Medulla oblongata (tissue), 1 donor: ENCODE measurements at regions not wholly inside any gene's neighbourhood (a gene's known extent, or its start where the extent isn't known, plus 50 kb on each side); places are given as distances from the start of the nearest gene placed in this dataset.
"Not testable (repeated sequence)": the region's sequence is repeated elsewhere in the genome, so short reads cannot be mapped to it uniquely, and the experiment has no call there.

Experiments
- DNase-seq: peaks from one replicate; pipeline ENCODE4 v3.0.0-alpha.2; 2015; ENCODE audit errors: extremely low spot score

DNA sequence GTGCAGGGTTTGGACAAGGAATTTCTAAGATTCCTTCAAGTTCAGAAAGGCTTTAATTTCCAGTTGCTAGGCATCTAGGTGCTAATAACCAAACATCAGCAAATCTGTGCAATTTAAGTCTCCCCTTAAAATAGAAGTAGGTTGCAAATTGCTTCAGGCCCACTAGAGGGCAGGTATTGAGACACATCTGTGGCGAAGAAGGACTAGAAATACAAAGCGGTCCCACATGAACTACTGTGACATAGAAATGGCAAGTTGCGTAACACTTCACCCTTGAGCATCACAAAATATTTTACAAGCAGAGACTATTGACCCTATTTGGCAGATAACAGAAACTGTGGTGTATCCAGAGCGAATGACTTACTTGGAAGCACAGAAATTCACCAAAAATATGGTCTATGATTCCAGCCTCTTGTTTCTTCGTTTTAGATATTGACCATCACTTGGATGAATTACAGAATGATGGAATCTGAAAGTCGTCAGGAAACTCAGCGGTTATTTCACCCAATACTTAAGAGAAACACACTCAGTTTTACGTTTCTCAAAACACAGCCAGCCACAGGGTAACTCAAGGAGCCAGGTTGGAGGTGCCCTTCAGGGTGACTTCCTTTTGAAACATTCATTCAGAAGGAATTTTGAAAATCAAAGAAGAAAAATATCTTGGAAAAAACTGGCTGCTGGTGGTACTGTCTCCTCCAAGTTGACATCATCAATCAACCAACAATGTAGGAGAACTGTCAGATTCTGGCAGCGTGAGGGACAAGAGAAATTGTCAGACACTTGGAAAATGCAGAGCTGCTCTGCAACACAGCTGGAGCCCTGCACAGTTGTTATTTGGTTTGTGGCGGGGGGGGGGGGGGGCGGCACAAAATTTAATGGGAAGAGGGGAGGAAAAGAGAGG lies 256.3 kb upstream of the MINDY3 start:
- peak; percentile 13 for DNase-seq

DNA sequence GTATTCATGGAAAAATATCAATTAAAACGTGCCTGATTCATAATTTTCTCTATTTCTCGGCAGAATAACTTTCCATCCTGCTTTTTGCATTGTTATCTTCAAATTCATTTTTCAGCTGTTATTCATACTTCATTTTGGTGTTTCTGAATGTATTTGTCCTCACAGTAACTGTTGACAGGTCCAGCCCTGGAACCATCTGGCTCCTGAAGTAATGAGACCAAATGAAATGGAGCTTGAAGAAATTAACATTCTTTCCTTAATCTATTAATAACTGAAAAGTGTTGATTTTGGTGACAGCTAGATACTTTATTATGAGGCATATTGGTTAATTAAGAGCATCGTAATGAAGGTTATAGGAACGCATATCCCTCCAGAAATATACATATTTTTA lies 257.0 kb upstream of the MINDY3 start:
- DNase-seq, result no peak

DNA sequence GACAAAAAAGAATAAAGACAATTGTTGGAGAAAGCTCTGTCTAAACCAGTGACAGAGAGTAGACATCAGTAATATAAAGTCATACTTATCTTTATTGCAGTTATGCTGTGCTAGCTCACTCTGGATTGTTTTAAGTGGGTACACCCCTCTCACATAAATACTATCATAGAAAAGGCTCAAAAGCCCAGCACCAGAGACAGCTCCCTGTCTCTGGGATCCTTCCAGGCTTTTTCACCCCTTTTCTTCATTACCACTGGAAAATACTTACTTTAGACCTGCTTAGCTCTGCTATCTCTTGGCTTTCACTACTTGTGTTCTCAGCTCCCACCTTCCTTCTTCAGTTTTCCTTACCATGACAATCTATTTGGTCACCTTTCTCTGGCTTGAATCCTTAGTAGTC lies 259.1 kb upstream of the MINDY3 start:
- DNase-seq, result no peak

GRCh38 chr10:16120563-16120962 lies 260.3 kb upstream of the MINDY3 start:
- no peak for DNase-seq

DNA sequence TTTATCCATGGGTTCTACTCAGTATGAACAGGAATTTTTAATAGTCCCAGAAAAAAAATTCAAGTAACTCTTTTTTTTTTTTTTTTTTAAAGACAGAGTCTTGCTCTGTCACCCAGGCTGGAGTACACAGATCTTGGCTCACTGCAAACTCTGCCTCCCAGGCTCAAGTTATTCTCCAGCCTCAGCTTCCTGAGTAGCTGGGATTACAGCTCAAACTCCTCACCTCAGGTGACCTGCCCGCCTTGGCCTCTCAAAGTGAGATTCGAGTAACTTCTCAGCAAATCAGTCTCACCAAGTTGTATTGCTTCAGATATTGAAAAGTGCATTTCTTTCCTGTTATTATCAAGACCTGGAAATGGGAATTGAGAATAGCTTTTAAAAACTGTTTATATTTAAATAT lies 281.2 kb upstream of the MINDY3 start:
- DNase-seq, result no peak

GRCh38 chr10:16146993-16147392 lies 286.7 kb upstream of the MINDY3 start:
- DNase-seq, result no peak

- DNase-seq, result no peak
These were observed 281.0 kb upstream of the PTER start for GRCh38 chr10:16155834-16156233.

DNA sequence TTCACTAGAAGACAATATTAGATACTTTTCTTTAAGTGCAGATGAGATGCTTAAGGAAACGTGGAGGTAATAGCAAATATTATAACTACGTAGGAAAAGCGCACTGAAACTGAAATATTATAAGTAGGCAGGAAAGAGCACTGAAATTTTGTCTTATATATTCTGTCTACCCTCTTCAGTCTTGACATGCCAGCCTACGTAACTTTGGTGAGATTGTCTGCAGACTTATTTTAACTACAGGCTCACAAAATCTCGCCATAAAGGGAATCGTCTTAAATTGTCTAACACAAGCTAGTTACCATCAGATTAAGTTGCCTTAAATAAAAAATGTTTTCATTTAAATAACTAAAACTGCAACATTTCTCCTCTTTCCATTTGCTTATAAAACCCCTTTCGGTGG lies 280.1 kb upstream of the PTER start:
- no peak for DNase-seq

- DNase-seq, result not testable (repeated sequence)
These were observed 271.7 kb upstream of the PTER start for GRCh38 chr10:16165067-16165466.

DNA sequence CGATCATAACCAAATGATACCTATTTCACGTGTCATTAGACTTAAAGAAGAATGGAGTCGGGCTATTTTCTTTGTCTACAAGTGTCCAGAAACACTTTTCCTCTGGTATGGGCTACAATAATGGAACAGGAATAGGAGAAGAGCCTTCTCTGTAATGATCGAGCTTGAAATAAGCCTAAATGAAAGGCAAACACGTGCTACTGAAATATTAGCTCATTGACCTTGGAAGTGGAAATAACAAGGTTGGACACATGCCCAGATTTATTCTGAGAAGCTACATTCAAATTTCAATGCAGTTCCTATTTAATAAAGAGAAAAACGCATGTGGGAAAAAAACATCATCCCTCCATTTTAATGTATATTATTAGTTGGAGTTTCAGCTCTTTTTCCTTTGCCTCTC lies 254.7 kb upstream of the PTER start:
- DNase-seq, result no peak

DNA sequence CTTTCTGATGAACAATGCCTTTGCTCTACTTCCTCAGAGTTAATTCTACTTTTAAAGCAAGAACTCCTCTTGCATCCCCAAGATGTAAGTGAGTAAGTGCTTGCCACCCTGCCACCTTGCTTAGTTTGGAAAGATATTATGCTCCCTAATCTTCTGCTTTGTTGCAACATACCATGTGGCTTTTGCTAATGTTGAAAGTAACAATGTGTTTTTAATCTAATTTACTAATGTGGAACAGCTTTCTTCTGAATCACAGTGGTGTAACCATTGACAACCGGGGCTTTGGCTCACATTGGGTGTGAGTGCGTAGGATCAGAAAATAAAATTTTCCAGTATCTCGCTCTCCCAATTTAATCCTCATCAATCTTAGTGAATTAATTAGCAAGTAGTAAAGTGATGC lies 254.1 kb upstream of the PTER start:
- no peak for DNase-seq

DNA sequence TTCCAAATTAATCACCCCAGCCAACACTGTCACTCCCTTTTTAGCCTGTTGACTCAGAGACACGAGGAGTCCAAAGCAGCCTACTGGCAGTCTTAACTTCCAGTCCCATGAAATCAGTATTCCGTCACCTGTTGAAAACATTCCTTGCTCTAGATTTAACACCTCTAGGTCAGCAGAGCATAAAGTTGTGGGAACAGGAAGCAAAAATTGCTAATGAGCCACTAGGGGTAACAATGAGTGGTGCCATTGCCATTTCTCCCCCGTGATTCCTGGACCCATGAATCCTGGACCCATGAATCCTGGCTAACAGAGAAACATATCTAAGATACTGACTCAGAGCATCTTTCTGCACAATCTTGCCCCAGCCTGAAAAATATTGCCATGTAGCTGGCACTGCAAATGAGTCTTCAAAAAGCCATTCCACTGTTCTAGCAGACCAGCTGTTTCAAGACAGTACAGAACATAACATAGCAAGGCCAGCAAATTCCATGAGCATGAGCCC lies 252.7 kb upstream of the PTER start:
- DNase-seq, result no peak

DNA sequence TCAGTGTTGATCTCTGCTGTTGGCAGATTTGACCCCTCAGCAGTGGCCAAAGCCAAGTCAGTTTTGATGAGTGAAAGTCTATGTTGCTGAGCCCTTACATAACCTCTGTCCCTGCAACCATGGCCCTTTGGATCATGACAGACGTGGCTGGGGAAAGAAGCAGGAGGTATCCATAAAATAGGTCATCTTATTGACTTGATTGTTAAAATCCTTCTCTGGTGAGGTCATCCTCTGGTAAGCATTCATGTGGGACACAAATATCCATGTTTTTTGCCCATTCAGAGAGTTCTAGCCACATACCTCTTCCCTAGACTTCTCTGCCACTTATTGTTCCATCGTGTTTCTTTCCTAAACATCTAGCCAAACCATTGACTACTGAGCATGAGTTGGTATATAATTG lies 251.9 kb upstream of the PTER start:
- DNase-seq, result no peak

- no peak for DNase-seq
These were observed 250.2 kb upstream of the PTER start for GRCh38 chr10:16186564-16186963.

DNA sequence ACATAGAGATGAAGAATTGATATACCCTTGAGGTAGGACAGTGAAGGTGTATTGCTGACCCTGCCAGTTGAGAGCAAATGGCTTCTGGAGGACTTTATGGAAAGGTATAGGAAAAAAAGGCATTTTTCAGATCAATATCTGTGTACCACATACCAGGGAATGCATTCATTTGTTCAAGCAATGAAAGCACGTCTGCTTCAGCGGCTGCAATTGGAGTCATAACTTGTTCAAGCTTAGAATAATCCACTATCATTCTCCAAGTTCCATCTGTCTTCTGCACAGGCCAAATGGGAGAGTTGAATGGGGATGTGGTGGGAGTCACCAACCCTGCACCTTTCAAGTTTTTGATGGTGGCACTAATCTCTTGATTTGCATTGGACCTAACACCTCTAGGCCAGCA lies 249.6 kb upstream of the PTER start:
- DNase-seq, result no peak

GRCh38 chr10:16192337-16192736 lies 244.5 kb upstream of the PTER start:
- no peak for DNase-seq

GRCh38 chr10:16193241-16193640 lies 243.6 kb upstream of the PTER start:
- DNase-seq, result no peak

GRCh38 chr10:16195178-16195769 lies 241.5 kb upstream of the PTER start:
- no peak for DNase-seq

- DNase-seq, result no peak
These were observed 240.9 kb upstream of the PTER start for GRCh38 chr10:16195894-16196293.

GRCh38 chr10:16199216-16199615 lies 237.6 kb upstream of the PTER start:
- DNase-seq, result no peak

GRCh38 chr10:16223618-16224017 lies 213.2 kb upstream of the PTER start:
- DNase-seq, result not testable (repeated sequence)

DNA sequence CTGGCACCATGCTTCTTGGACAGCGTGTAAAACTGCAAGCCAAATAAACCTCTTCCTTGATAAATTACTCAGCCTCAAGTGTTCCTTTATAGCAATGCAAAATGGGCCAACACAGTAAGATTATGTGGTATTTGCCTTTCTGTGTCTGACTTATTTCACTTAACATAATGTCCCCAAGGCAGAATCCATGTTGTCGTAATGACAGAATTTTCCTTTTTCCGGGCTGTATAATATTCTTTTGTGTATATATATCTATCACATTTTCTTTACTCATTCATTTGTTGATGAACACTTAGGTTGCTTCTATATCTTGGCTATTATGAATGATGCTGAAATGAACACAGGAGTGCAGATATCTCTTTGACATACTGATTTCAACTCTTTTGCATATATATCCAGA lies 209.1 kb upstream of the PTER start:
- no peak for DNase-seq

- DNase-seq, result no peak
These were observed 205.6 kb upstream of the PTER start for GRCh38 chr10:16231176-16231575.
